B cell (primary cell): ENCODE measurements at regions not wholly inside any gene's neighbourhood (a gene's known extent, or its start where the extent isn't known, plus 50 kb on each side); places are given as distances from the start of the nearest gene placed in this dataset.

ENCODE experiments used
- EZH2 ChIP-seq: IDR thresholded peaks from 2 replicates; pipeline ENCODE4 v1.6.1; 2012; ENCODE audit warnings: borderline replicate concordance, low read depth, mild to moderate bottlenecking, moderate library complexity, low read length; ENCODE audit not compliant: insufficient read depth, poor library complexity, severe bottlenecking
- TF ChIP-seq, protein P1 (sequence below): fragments of 200-600 bp; IDR thresholded peaks from one replicate; pipeline ENCODE4 v1.8.0; 2022; ENCODE audit warnings: antibody characterized with exemption, mild to moderate bottlenecking

- TF ChIP-seq, protein P1, sequence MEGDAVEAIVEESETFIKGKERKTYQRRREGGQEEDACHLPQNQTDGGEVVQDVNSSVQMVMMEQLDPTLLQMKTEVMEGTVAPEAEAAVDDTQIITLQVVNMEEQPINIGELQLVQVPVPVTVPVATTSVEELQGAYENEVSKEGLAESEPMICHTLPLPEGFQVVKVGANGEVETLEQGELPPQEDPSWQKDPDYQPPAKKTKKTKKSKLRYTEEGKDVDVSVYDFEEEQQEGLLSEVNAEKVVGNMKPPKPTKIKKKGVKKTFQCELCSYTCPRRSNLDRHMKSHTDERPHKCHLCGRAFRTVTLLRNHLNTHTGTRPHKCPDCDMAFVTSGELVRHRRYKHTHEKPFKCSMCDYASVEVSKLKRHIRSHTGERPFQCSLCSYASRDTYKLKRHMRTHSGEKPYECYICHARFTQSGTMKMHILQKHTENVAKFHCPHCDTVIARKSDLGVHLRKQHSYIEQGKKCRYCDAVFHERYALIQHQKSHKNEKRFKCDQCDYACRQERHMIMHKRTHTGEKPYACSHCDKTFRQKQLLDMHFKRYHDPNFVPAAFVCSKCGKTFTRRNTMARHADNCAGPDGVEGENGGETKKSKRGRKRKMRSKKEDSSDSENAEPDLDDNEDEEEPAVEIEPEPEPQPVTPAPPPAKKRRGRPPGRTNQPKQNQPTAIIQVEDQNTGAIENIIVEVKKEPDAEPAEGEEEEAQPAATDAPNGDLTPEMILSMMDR = no peak
- TF ChIP-seq EZH2 = no peak
Observed at GRCh38 chr2:57291209-57291608, 755.4 kb upstream of the VRK2 start.
